Erythroblast (primary cell): ENCODE measurements at regions not wholly inside any gene's neighbourhood (a gene's known extent, or its start where the extent isn't known, plus 50 kb on each side); places are given as distances from the start of the nearest gene placed in this dataset.
"Not testable (repeated sequence)": the region's sequence is repeated elsewhere in the genome, so short reads cannot be mapped to it uniquely, and the experiment has no call there.

ENCODE experiments used
- GATA1 ChIP-seq: IDR thresholded peaks from 2 replicates; pipeline ENCODE4 v1.6.1; 2011; ENCODE audit warnings: low read depth, mild to moderate bottlenecking, control low read depth, low read length, moderate library complexity
- POLR2A ChIP-seq: IDR thresholded peaks from 2 replicates; pipeline ENCODE4 v1.6.1; 2011; ENCODE audit warnings: mild to moderate bottlenecking, low read length

DNA sequence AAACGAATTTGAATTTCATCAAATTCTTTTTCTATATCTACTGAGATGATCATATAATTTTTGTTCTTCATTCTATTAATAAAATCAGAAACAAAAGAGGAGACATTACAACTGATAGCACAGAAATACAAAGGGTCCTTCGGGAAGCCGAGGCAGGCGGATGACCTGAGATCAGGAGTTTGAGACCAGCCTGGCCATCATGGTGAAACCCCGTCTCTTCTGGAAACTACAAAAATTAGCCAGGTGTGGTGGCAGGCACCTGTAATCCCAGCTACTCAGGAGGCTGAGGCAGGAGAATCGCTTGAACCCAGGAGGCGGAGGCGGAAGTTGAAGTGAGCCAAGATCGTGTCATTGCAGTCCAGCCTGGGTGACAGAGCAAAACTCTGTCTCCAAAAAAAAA lies 113.4 kb downstream of the PMAIP1 start:
- TF ChIP-seq POLR2A, GATA1: not testable (repeated sequence)
